Renal cortical epithelial cell (primary cell): ENCODE measurements at regions not wholly inside any gene's neighbourhood (a gene's known extent, or its start where the extent isn't known, plus 50 kb on each side); places are given as distances from the start of the nearest gene placed in this dataset.

Source experiments
- DNase-seq: peaks from one replicate; pipeline ENCODE4 v3.0.0-alpha.2; 2011; ENCODE audit warnings: low read depth

GRCh38 chr16:17803625-17804410 is 333.1 kb upstream of the XYLT1 start:
- no peak for DNase-seq

GRCh38 chr16:17802571-17802970 is 331.8 kb upstream of the XYLT1 start:
- no peak for DNase-seq

GRCh38 chr16:17801068-17801467 is 330.3 kb upstream of the XYLT1 start:
- DNase-seq: no peak

- DNase-seq: no peak
These were observed 328.0 kb upstream of the XYLT1 start for GRCh38 chr16:17798716-17799115.

GRCh38 chr16:17793354-17793753 is 322.6 kb upstream of the XYLT1 start:
- no peak for DNase-seq

GRCh38 chr16:17784073-17784472 is 313.3 kb upstream of the XYLT1 start:
- no peak for DNase-seq

- DNase-seq: no peak
These were observed 309.4 kb upstream of the XYLT1 start for GRCh38 chr16:17780181-17780580.

- DNase-seq: no peak
These were observed 306.7 kb upstream of the XYLT1 start for GRCh38 chr16:17777408-17777863.

- DNase-seq: no peak
These were observed 306.1 kb upstream of the XYLT1 start for GRCh38 chr16:17776888-17777287.

GRCh38 chr16:17776465-17776864 is 305.7 kb upstream of the XYLT1 start:
- no peak for DNase-seq

GRCh38 chr16:17775061-17775460 is 304.3 kb upstream of the XYLT1 start:
- no peak for DNase-seq

- no peak for DNase-seq
These were observed 302.9 kb upstream of the XYLT1 start for GRCh38 chr16:17773698-17774101.

GRCh38 chr16:17770104-17770503 is 299.3 kb upstream of the XYLT1 start:
- DNase-seq: no peak

GRCh38 chr16:17769065-17769464 is 298.3 kb upstream of the XYLT1 start:
- no peak for DNase-seq

- DNase-seq: no peak
These were observed 297.5 kb upstream of the XYLT1 start for GRCh38 chr16:17768257-17768656.

GRCh38 chr16:17766012-17766411 is 295.3 kb upstream of the XYLT1 start:
- DNase-seq: no peak

- no peak for DNase-seq
These were observed 289.0 kb upstream of the XYLT1 start for GRCh38 chr16:17759451-17760390.

GRCh38 chr16:17757808-17758207 is 287.0 kb upstream of the XYLT1 start:
- DNase-seq: no peak

- no peak for DNase-seq
These were observed 284.4 kb upstream of the XYLT1 start for GRCh38 chr16:17755158-17755557.

- no peak for DNase-seq
These were observed 282.7 kb upstream of the XYLT1 start for GRCh38 chr16:17753434-17753833.

- DNase-seq: no peak
These were observed 278.9 kb upstream of the XYLT1 start for GRCh38 chr16:17749706-17750105.

- no peak for DNase-seq
These were observed 277.4 kb upstream of the XYLT1 start for GRCh38 chr16:17748044-17748719.
